GM12874 (cell line): ENCODE measurements at regions not wholly inside any gene's neighbourhood (a gene's known extent, or its start where the extent isn't known, plus 50 kb on each side); places are given as distances from the start of the nearest gene placed in this dataset.

ENCODE experiments used
- TF ChIP-seq, protein P1 (sequence below): IDR thresholded peaks from 2 replicates; pipeline ENCODE4 v1.5.1; 2011; ENCODE audit warnings: low read depth, mild to moderate bottlenecking, control low read depth, low read length, moderate library complexity; ENCODE audit not compliant: insufficient read depth

DNA sequence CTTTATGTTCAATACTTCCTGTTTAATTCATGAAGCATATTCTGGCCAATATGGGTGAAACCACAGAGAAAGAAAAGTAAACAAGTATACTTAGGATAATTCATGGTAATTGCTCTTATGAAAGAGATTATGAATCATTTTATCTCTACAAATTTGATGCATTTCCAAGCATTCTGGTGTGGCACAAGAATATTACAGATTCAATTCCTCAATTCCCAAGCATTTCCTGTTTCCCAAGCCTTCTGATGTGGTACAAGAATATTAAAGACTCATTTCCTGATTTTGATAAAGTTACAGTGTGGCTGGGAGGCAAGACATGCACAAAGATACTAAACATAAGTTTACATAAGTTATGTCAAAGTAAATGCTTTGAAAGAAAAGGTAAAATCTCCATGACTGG lies 126.1 kb upstream of the NUDT7 start:
- TF ChIP-seq, protein P1, sequence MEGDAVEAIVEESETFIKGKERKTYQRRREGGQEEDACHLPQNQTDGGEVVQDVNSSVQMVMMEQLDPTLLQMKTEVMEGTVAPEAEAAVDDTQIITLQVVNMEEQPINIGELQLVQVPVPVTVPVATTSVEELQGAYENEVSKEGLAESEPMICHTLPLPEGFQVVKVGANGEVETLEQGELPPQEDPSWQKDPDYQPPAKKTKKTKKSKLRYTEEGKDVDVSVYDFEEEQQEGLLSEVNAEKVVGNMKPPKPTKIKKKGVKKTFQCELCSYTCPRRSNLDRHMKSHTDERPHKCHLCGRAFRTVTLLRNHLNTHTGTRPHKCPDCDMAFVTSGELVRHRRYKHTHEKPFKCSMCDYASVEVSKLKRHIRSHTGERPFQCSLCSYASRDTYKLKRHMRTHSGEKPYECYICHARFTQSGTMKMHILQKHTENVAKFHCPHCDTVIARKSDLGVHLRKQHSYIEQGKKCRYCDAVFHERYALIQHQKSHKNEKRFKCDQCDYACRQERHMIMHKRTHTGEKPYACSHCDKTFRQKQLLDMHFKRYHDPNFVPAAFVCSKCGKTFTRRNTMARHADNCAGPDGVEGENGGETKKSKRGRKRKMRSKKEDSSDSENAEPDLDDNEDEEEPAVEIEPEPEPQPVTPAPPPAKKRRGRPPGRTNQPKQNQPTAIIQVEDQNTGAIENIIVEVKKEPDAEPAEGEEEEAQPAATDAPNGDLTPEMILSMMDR, result no peak

DNA sequence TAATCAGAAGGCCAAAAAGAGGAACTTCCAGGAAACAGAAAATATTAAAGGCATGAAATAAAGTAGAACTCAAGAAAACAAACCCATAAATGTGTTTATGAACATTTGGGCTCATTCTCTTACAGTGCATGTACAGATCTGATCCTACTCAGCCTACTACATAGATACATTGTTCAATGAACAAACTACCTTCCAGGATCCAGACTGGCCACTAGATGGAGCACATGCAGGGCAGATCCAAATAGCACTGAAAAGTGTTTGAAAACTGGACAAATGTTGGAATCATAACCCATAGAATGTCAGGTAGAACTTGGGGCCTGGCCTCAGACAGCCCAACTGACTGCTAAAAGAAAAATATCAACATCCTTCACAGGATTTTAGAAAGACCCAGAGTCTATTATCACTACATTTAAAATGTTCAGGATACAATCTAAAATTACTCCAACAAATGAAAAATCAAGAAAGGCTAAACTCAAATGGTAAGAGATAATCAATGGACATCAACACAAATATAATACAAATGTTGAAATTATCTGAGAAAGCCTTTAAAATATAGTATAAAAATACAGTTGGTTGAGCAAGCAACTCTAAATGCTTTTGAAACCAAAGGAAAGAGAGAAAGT lies 122.4 kb upstream of the NUDT7 start:
- TF ChIP-seq, protein P1, result peak; percentile 74

- TF ChIP-seq, protein P1, result no peak
Measured at GRCh38 chr16:77600555-77600954, 121.8 kb upstream of the NUDT7 start.

DNA sequence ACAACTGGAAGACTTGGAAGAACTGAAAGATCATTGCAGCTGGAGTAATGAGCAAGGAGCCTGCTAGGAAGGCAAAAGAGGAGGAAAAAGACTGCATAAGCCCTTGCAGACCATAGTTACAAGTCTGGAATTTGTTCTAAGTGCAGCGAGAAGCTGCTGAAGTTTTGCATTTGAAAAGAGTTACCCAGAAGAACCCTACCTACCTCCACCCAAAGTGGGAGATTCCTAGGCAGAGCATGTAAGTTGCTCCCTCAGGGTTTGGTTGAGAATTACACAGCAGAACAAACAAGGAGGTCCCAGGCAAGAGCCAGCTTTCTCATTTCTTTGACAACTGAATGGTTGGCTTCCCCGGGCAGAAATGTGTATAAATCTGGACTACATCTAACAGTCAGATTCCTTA lies 118.7 kb upstream of the NUDT7 start:
- TF ChIP-seq, protein P1, result no peak

GRCh38 chr16:77610496-77610895 lies 111.8 kb upstream of the NUDT7 start:
- TF ChIP-seq, protein P1, result no peak

DNA sequence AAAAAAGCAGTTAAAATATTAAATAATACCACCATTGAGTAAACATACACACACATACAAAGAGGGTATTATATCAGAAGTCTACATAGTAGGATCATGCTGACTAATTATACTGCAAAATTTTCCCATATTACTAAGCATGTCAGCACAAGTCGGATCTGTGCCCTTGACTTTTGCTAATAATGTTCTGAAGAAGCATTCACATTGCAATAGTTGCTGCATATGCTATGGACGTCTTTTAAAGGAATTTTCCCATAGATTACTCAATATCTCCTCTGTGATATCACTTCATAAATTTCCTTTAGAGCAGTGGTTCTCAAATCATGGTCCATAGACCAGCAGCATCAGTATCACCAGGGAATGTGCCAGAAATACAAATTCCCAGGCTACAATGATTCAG lies 110.9 kb upstream of the NUDT7 start:
- TF ChIP-seq, protein P1, result no peak

DNA sequence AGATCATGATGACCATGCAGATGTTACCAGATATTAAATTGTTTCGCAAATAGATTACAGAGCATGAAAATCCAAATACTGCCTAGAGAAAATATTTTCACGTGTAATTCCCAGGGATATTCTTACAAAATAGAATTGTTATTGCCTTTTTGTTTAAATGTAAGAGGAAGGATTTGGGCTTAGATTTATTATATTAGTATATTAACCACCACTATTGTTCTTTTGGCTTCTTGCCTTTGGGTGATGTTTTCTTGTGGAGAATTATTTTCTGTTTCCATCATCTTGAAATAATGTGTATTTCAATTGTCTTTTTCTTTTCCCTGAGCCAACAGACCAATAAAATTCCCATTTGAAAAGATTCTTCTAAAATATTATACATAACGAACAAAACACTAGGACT lies 109.7 kb upstream of the NUDT7 start:
- TF ChIP-seq, protein P1, result no peak
